ENCODE measurements at regions not wholly inside any gene's neighbourhood (a gene's known extent, or its start where the extent isn't known, plus 50 kb on each side); places are given as distances from the start of the nearest gene placed in this dataset.

GRCh38 chr9:81455462-81456219 is 233.7 kb downstream of the TLE1 start (continued):
- TF ChIP-seq CTCFL (IDR thresholded peaks at IDR 0.05; ENCODE audit: borderline replicate concordance, insufficient read depth, low read depth, low read length, poor library complexity, severe bottlenecking) (no peak), SAP30 (IDR thresholded peaks at IDR 0.05; ENCODE audit: borderline replicate concordance, insufficient read depth, low read depth, low read length, poor library complexity, severe bottlenecking) (no peak), RBFOX2 (IDR thresholded peaks at IDR 0.05; ENCODE audit: low read depth, low read length) (no peak), ZBTB17 (CRISPR knock-in tag; IDR thresholded peaks at IDR 0.05) (no peak), CREB1 (IDR thresholded peaks at IDR 0.05) (no peak), CREB1 (CRISPR knock-in tag; IDR thresholded peaks at IDR 0.05) (no peak)

- Histone ChIP-seq H3K9ac (ENCODE audit: insufficient read depth in 1 of 2, low read depth in 2 of 2, low read length in 2 of 2) (no peak overlapping the region), H3K9me3 (replicated peaks; ENCODE audit: control insufficient read depth, insufficient read depth, low read depth, low read length) (no peaks in the 10 kb centered on the region), H4K20me1 (replicated peaks; ENCODE audit: control insufficient read depth, insufficient read depth, low read length) (no peaks in the 10 kb centered on the region), H3K4me1 (replicated peaks in 1 of 2; ENCODE audit: control insufficient read depth in 2 of 2, insufficient read depth in 2 of 2, low read length in 2 of 2) (no peaks in the 10 kb centered on the region), H3K4me3 (no peak overlapping the region), H3K27me3 (ENCODE audit: control insufficient read depth in 2 of 2, insufficient read depth in 2 of 2, low read length in 2 of 2) (no peaks in the 10 kb centered on the region), H2AFZ (ENCODE audit: low read depth, low read length) (no peak overlapping the region), H3K4me2 (ENCODE audit: insufficient read depth, low read length) (no peak overlapping the region), H3K79me2 (ENCODE audit: control insufficient read depth, insufficient read depth, low read length) (no peaks in the 10 kb centered on the region), H3K27ac (ENCODE audit: extremely low read depth, low read depth, low read length) (no peak overlapping the region), H3K36me3 (ENCODE audit: control insufficient read depth, insufficient read depth, low read length) (no peaks in the 10 kb centered on the region), H3K9me1 (ENCODE audit: control insufficient read depth, insufficient read depth, low read length) (no peaks in the 10 kb centered on the region)
- ChIA-PET POLR2A (no interaction called here), CTCF (ENCODE audit: low intra/inter-chr PET ratio) (no interaction called here)
- no peak for ATAC-seq
- no TSS peak for BruUV-seq (replicated peaks)
- in situ Hi-C loops (cut with MboI): no loop called here
- intact Hi-C loops (cut with micrococcal nuclease): no loop called here
- no peak for FAIRE-seq
- no peak for DNase-seq (ENCODE audit: extremely low read depth in 1 of 4, low spot score in 3 of 4)
- TF ChIP-seq ZNF282 (CRISPR knock-in tag; IDR thresholded peaks at IDR 0.05) (no peak), NELFE (IDR thresholded peaks at IDR 0.05; ENCODE audit: insufficient read depth, insufficient read length) (no peak), SNRNP70 (optimal IDR thresholded peaks at IDR 0.05; ENCODE audit: low read depth, low read length) (no peak), DDX20 (tag; IDR thresholded peaks at IDR 0.05; ENCODE audit: low read depth) (no peak), ZNF589 (CRISPR knock-in tag; IDR thresholded peaks at IDR 0.05; ENCODE audit: low read depth) (no peak), MEIS2 (IDR thresholded peaks at IDR 0.05; ENCODE audit: partially characterized antibody) (no peak), TFAP4 (CRISPR knock-in tag; IDR thresholded peaks at IDR 0.05; ENCODE audit: borderline replicate concordance) (no peak), FOXJ3 (CRISPR knock-in tag; IDR thresholded peaks at IDR 0.05) (no peak), ZNF24 (IDR thresholded peaks at IDR 0.05) (no peak), ZNF263 (CRISPR knock-in tag; IDR thresholded peaks at IDR 0.05; ENCODE audit: borderline replicate concordance) (no peak)
Measured at GRCh38 chr9:81445331-81445921, 243.9 kb downstream of the TLE1 start.
